HG03520 (cell line): ENCODE measurements at regions not wholly inside any gene's neighbourhood (a gene's known extent, or its start where the extent isn't known, plus 50 kb on each side); places are given as distances from the start of the nearest gene placed in this dataset.
"Not testable (repeated sequence)": the region's sequence is repeated elsewhere in the genome, so short reads cannot be mapped to it uniquely, and the experiment has no call there.

ENCODE experiments used
- ATAC-seq: cut with Tn5 transposase; IDR thresholded peaks from one replicate; pipeline ENCODE4 v1.9.1; 2021; ENCODE audit warnings: mild to moderate bottlenecking, moderate library complexity; ENCODE audit not compliant: unreplicated experiment

GRCh38 chr1:74937176-74937575 is 197.0 kb upstream of the LHX8 start:
- ATAC-seq, result no peak

GRCh38 chr1:74943046-74943445 is 191.1 kb upstream of the LHX8 start:
- no peak for ATAC-seq

- no peak for ATAC-seq
Observed at GRCh38 chr1:74946388-74946787, 187.8 kb upstream of the LHX8 start.

GRCh38 chr1:74949348-74949747 is 184.8 kb upstream of the LHX8 start:
- ATAC-seq, result not testable (repeated sequence)

- ATAC-seq, result not testable (repeated sequence)
Observed at GRCh38 chr1:74951981-74952380, 182.2 kb upstream of the LHX8 start.

- no peak for ATAC-seq
Observed at GRCh38 chr1:74952786-74953185, 181.4 kb upstream of the LHX8 start.

GRCh38 chr1:74953622-74954021 is 180.6 kb upstream of the LHX8 start:
- ATAC-seq, result no peak

GRCh38 chr1:74963120-74963519 is 171.1 kb upstream of the LHX8 start:
- no peak for ATAC-seq

- ATAC-seq, result no peak
Observed at GRCh38 chr1:74964508-74965102, 169.6 kb upstream of the LHX8 start.

GRCh38 chr1:74969566-74970135 is 164.5 kb upstream of the LHX8 start:
- no peak for ATAC-seq

- ATAC-seq, result no peak
Observed at GRCh38 chr1:74971982-74972381, 162.2 kb upstream of the LHX8 start.

- ATAC-seq, result no peak
Observed at GRCh38 chr1:74976491-74976890, 157.7 kb upstream of the LHX8 start.

- ATAC-seq, result not testable (repeated sequence)
Observed at GRCh38 chr1:74992448-74992847, 141.7 kb upstream of the LHX8 start.

GRCh38 chr1:74995821-74996220 is 138.4 kb upstream of the LHX8 start:
- no peak for ATAC-seq

- no peak for ATAC-seq
Observed at GRCh38 chr1:75010547-75010946, 123.6 kb upstream of the LHX8 start.

GRCh38 chr1:75014250-75014649 is 119.9 kb upstream of the LHX8 start:
- no peak for ATAC-seq

- no peak for ATAC-seq
Observed at GRCh38 chr1:75023005-75023404, 111.2 kb upstream of the LHX8 start.

GRCh38 chr1:75034376-75034775 is 99.8 kb upstream of the LHX8 start:
- ATAC-seq, result no peak

- ATAC-seq, result no peak
Observed at GRCh38 chr1:75035536-75035935, 98.7 kb upstream of the LHX8 start.

- no peak for ATAC-seq
Observed at GRCh38 chr1:75053207-75053606, 81.0 kb upstream of the LHX8 start.

GRCh38 chr1:75058424-75058823 is 75.8 kb upstream of the LHX8 start:
- no peak for ATAC-seq

- ATAC-seq, result no peak
Observed at GRCh38 chr1:75062111-75062510, 72.1 kb upstream of the LHX8 start.

- no peak for ATAC-seq
Observed at GRCh38 chr1:75067975-75068374, 66.2 kb upstream of the LHX8 start.
